K562 (cell line): ENCODE measurements at regions not wholly inside any gene's neighbourhood (a gene's known extent, or its start where the extent isn't known, plus 50 kb on each side); places are given as distances from the start of the nearest gene placed in this dataset.

Experiments used
- ATAC-seq: fragments of 200-7000 bp; cut with Tn5 transposase; 3 replicates; pipeline ENCODE4 v1.9.1; 2020; ENCODE audit warnings: moderate library complexity
- BruUV-seq: library from RNA; stranded (reverse); fragments of 400-500 nt; replicated peaks from 2 replicates; lab custom pipeline; 2021; lab: Mats Ljungman, UMichigan
- CTCF ChIA-PET: fragments of 300-600 bp; formaldehyde crosslinking; extraction: SDS; loops from one replicate; lab custom pipeline; 2021; ENCODE audit warnings: low intra/inter-chr PET ratio; lab: Yijun Ruan, JAX
- POLR2A ChIA-PET: fragments of 300-600, 350-650 bp; sonication (Branson Sonifier 250); formaldehyde crosslinking; extraction: SDS; loops from one replicate; lab custom pipeline; 2021; ENCODE audit warnings: antibody characterized with exemption, inconsistent platforms; lab: Yijun Ruan, JAX
- DNase-seq, 4 experiments: peaks; one replicate each; pipeline versions ENCODE4 v3.0.0 to v3.0.0-alpha.2; 2011 to 2018; ENCODE audit warnings: low spot score in 3 of 4, mixed read lengths in 3 of 4; ENCODE audit errors: extremely low read depth in 1 of 4
- FAIRE-seq: peaks from 2 replicates; lab custom pipeline; 2011; peaks lifted over from hg19 to GRCh38; lab: Jason Lieb, UNC
- H2AFZ ChIP-seq: 2 replicates; pipeline ENCODE4 v1.6.0; 2011; ENCODE audit warnings: low read depth, low read length, control low read depth, inconsistent platforms
- H3K27ac ChIP-seq: fragments of 200-600 bp; 3 replicates; pipeline ENCODE4 v1.8.0; 2011; ENCODE audit warnings: low read depth, mild to moderate bottlenecking, control low read depth, inconsistent platforms, low read length, moderate library complexity, mixed read lengths; ENCODE audit errors: extremely low read depth
- H3K27me3 ChIP-seq, 2 experiments: fragments of 300-600 bp in 1 of 2; 2 replicates in 1 of 2; 3 replicates in 1 of 2; pipeline versions ENCODE4 v1.6.0 to v1.8.0; 2011; ENCODE audit warnings: inconsistent platforms in 2 of 2, low read length in 2 of 2, mild to moderate bottlenecking in 1 of 2, mixed read lengths in 1 of 2, moderate library complexity in 1 of 2; ENCODE audit not compliant: control insufficient read depth in 2 of 2, insufficient read depth in 2 of 2
- H3K36me3 ChIP-seq: fragments of 300-600 bp; 3 replicates; pipeline ENCODE4 v1.8.0; 2011; ENCODE audit warnings: mild to moderate bottlenecking, low read length, inconsistent platforms; ENCODE audit not compliant: control insufficient read depth, insufficient read depth
- H3K4me1 ChIP-seq, 2 experiments: fragments of 200-600 bp in 1 of 2; replicated peaks in 1 of 2; 2 replicates in 1 of 2; 3 replicates in 1 of 2; pipeline versions ENCODE4 v1.5.1 to v1.8.0; 2011; ENCODE audit warnings: inconsistent platforms in 2 of 2, low read length in 2 of 2, mild to moderate bottlenecking in 1 of 2, mixed read lengths in 1 of 2, moderate library complexity in 1 of 2; ENCODE audit not compliant: control insufficient read depth in 2 of 2, insufficient read depth in 2 of 2
- H3K4me2 ChIP-seq: 2 replicates; pipeline ENCODE4 v1.6.1; 2011; ENCODE audit warnings: low read length, control low read depth, inconsistent platforms, mixed read lengths; ENCODE audit not compliant: insufficient read depth
- H3K4me3 ChIP-seq: fragments of 200-600 bp; sonication (generic), shearing (Covaris generic); 2 replicates; pipeline ENCODE4 v1.5.1; 2016; ENCODE audit warnings: control low read depth, inconsistent platforms
- H3K79me2 ChIP-seq: fragments of 200-600 bp; 3 replicates; pipeline ENCODE4 v1.8.0; 2011; ENCODE audit warnings: low read length, inconsistent platforms; ENCODE audit not compliant: control insufficient read depth, insufficient read depth
- H3K9ac ChIP-seq, 2 experiments: 2 replicates each; pipeline versions ENCODE4 v1.6.0 to v1.6.1; 2011; ENCODE audit warnings: low read depth in 2 of 2, low read length in 2 of 2, control low read depth in 1 of 2, inconsistent platforms in 1 of 2, mild to moderate bottlenecking in 1 of 2, mixed read lengths in 1 of 2; ENCODE audit not compliant: insufficient read depth in 1 of 2
- H3K9me1 ChIP-seq: one replicate; pipeline ENCODE4 v1.6.0; 2011; ENCODE audit warnings: inconsistent platforms, mild to moderate bottlenecking, low read length, moderate library complexity; ENCODE audit not compliant: control insufficient read depth, insufficient read depth
- H3K9me3 ChIP-seq: replicated peaks from 2 replicates; pipeline ENCODE4 v1.5.1; 2011; ENCODE audit warnings: low read depth, low read length, inconsistent platforms; ENCODE audit not compliant: control insufficient read depth, insufficient read depth
- H4K20me1 ChIP-seq: replicated peaks from 2 replicates; pipeline ENCODE4 v1.6.1; 2011; ENCODE audit warnings: low read length, inconsistent platforms, mixed read lengths; ENCODE audit not compliant: control insufficient read depth, insufficient read depth
- CREB3 ChIP-seq: fragments of 450-650 bp; conservative IDR thresholded peaks from 2 replicates; pipeline ENCODE4 v1.6.1; 2016; ENCODE audit warnings: missing genetic modification characterization, low read depth, mild to moderate bottlenecking, missing compliant biosample characterization, moderate library complexity
- E2F1 ChIP-seq: sonication (generic); formaldehyde crosslinking; IDR thresholded peaks from 2 replicates; pipeline ENCODE4 v1.8.1; 2023; ENCODE audit warnings: mild to moderate bottlenecking, missing genetic modification reagents, moderate library complexity
- E2F5 ChIP-seq: sonication (generic); formaldehyde crosslinking; IDR thresholded peaks from 2 replicates; pipeline ENCODE4 v1.8.0; 2022; ENCODE audit warnings: mild to moderate bottlenecking, missing genetic modification reagents
- HDAC2 ChIP-seq: fragments of 450-650 bp; IDR thresholded peaks from 2 replicates; pipeline ENCODE4 v1.6.1; 2016; ENCODE audit warnings: mild to moderate bottlenecking
- SNIP1 ChIP-seq: fragments of 450-650 bp; IDR thresholded peaks from 2 replicates; pipeline ENCODE4 v1.7.1; 2017; ENCODE audit warnings: low read depth, mild to moderate bottlenecking
- TSC22D4 ChIP-seq: fragments of 450-650 bp; IDR thresholded peaks from 2 replicates; pipeline ENCODE4 v1.6.1; 2016; ENCODE audit warnings: missing genetic modification characterization, missing biosample characterization, control low read depth
- YY1 ChIP-seq, 3 experiments: IDR thresholded peaks; 2 replicates each; pipeline ENCODE4 v1.6.1; 2011; ENCODE audit warnings: low read length in 2 of 3, mild to moderate bottlenecking in 2 of 3, moderate library complexity in 2 of 3, borderline replicate concordance in 1 of 3, control low read depth in 1 of 3, low read depth in 1 of 3; ENCODE audit not compliant: insufficient read depth in 3 of 3, insufficient replicate concordance in 2 of 3, control insufficient read depth in 1 of 3, insufficient read length in 1 of 3; ENCODE audit errors: extremely low read depth in 1 of 3
- ZC3H11A ChIP-seq: IDR thresholded peaks from 2 replicates; pipeline ENCODE4 v1.6.1; 2012; ENCODE audit warnings: low read depth, low read length, improper control_type of control experiment
- ZNF146 ChIP-seq: IDR thresholded peaks from one replicate; pipeline ENCODE4 v1.6.1; 2018; ENCODE audit warnings: missing compliant biosample characterization; ENCODE audit not compliant: unreplicated experiment
- ZNF398 ChIP-seq: fragments of 250-450 bp; sonication (Bioruptor Pico); IDR thresholded peaks from 2 replicates; pipeline ENCODE4 v1.8.0; 2021; ENCODE audit warnings: moderate library complexity, mild to moderate bottlenecking, inconsistent platforms
- ZNF436 ChIP-seq: fragments of 250-450, 450-650 bp; sonication (Bioruptor Pico); formaldehyde crosslinking; IDR thresholded peaks from 2 replicates; pipeline ENCODE4 v1.7.0; 2020; ENCODE audit warnings: mild to moderate bottlenecking
- WGBS: fragments of 100-300 bp; shearing (Covaris generic); methylation state at CpG from one replicate; pipeline ENCODE4 v1.1.6; 2016; ENCODE audit warnings: low coverage, mixed read lengths; ENCODE audit not compliant: insufficient coverage; ENCODE audit errors: missing lambda C conversion rate; 5-methylcytosine and 5-hydroxymethylcytosine counted together
- in situ Hi-C: fragments of 300-500 bp; cut with MboI; formaldehyde crosslinking; loops from 4 replicates; pipeline ENCODE4 v1.15.0; 2018; ENCODE audit warnings: inconsistent platforms, mixed read lengths
- intact Hi-C: fragments of 100-400 bp; cut with micrococcal nuclease; formaldehyde crosslinking; loops from 2 replicates; pipeline ENCODE4 v1.14.2; 2022

DNA sequence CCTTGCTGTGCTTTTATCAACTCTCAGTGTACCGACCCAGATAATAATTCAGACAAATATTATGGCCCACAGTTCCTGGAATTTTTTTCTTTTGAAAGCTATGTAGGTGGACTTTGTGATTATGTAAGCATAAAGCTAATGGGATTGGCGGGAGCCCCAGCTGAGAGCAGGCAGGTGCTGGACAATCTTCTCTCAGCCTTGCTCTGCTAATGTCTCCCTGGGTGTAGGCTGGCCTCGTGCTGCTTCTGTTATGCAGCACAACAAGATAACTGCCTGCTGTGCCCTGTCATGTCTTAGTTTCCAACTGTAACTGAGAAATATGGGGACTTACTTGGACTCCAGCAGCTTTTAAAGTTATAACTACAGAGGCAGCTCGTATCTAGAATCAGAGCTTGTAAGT is 415.0 kb downstream of the PDCD6IP start:
- ATAC-seq = no peak
- Histone ChIP-seq H3K4me3 (no peak overlapping the region), H3K4me2 (no peak overlapping the region), H3K9me3 (no peaks in the 10 kb centered on the region), H3K9me1 (no peaks in the 10 kb centered on the region), H3K9ac (no peak overlapping the region), H3K36me3 (no peaks in the 10 kb centered on the region), H3K79me2 (no peaks in the 10 kb centered on the region), H3K4me1 (no peaks in the 10 kb centered on the region), H2AFZ (no peak overlapping the region), H3K27ac (no peak overlapping the region), H3K27me3 (no peaks in the 10 kb centered on the region), H4K20me1 (no peaks in the 10 kb centered on the region)
- ChIA-PET POLR2A (interaction anchor here (3.1 kb wide), 1 partner anchor 10 kb away, joined by 17 read pairs; no protein-coding TSS in a partner anchor), CTCF (no interaction called here)
- 0% methylated on average over 4 of the region's 4 CpGs for WGBS
- intact Hi-C loops = no loop called here
- no peak for DNase-seq
- in situ Hi-C loops = no loop called here
- FAIRE-seq = no peak
- no peak for TF ChIP-seq E2F5
- no peak for TF ChIP-seq E2F1 (CRISPR knock-in tag)
- no peak for TF ChIP-seq YY1 (IDR thresholded peaks at IDR 0.05; ENCODE audit: borderline replicate concordance in 1 of 3, control insufficient read depth in 1 of 3, extremely low read depth in 1 of 3, insufficient read depth in 3 of 3, insufficient read length in 1 of 3, insufficient replicate concordance in 2 of 3, low read depth in 1 of 3, low read length in 2 of 3)
- no peak for TF ChIP-seq ZC3H11A
- TF ChIP-seq ZNF436 (CRISPR knock-in tag) = no peak
- no peak for TF ChIP-seq ZNF398
- no peak for TF ChIP-seq CREB3
- no peak for TF ChIP-seq TSC22D4
- TF ChIP-seq SNIP1 = no peak
- no peak for TF ChIP-seq ZNF146 (CRISPR knock-in tag)
- TF ChIP-seq HDAC2 = no peak
- no TSS peak for BruUV-seq
